GM23248 (cell line): ENCODE measurements at regions not wholly inside any gene's neighbourhood (a gene's known extent, or its start where the extent isn't known, plus 50 kb on each side); places are given as distances from the start of the nearest gene placed in this dataset.

Experiments
- EZH2 ChIP-seq: fragments of 200-600 bp; sonication (generic); IDR thresholded peaks from 2 replicates; pipeline ENCODE4 v1.6.1; 2018; ENCODE audit warnings: antibody characterized with exemption, mild to moderate bottlenecking; ENCODE audit not compliant: insufficient read depth, poor library complexity, severe bottlenecking
- EZH2phosphoT487 ChIP-seq: fragments of 200-600 bp; sonication (generic); IDR thresholded peaks from 2 replicates; pipeline ENCODE4 v1.6.1; 2018; ENCODE audit warnings: antibody characterized with exemption, moderate library complexity, mild to moderate bottlenecking, low read depth; ENCODE audit not compliant: insufficient read depth

- TF ChIP-seq EZH2phosphoT487 (no peak), EZH2 (no peak)
Observed at GRCh38 chr12:113589437-113589836, 117.8 kb upstream of the LHX5 start.
